GM12878 (cell line): ENCODE measurements at regions not wholly inside any gene's neighbourhood (a gene's known extent, or its start where the extent isn't known, plus 50 kb on each side); places are given as distances from the start of the nearest gene placed in this dataset.

Experiments
- IKZF1 ChIP-seq: fragments of 450-650 bp; conservative IDR thresholded peaks from 2 replicates; pipeline ENCODE4 v1.6.1; 2017; ENCODE audit warnings: antibody characterized with exemption, mild to moderate bottlenecking
- NFXL1 ChIP-seq: fragments of 450-650 bp; IDR thresholded peaks from 2 replicates; pipeline ENCODE4 v1.6.1; 2017; ENCODE audit warnings: antibody characterized with exemption, mild to moderate bottlenecking, borderline replicate concordance
- POLR2AphosphoS5 ChIP-seq: IDR thresholded peaks from 2 replicates; pipeline ENCODE4 v1.6.1; 2011; ENCODE audit warnings: mild to moderate bottlenecking, low read length, inconsistent platforms
- RELA ChIP-seq: fragments of 450-650 bp; IDR thresholded peaks from 2 replicates; pipeline ENCODE4 v1.8.0; 2014; ENCODE audit warnings: borderline replicate concordance; ENCODE audit not compliant: partially characterized antibody
- TCF3 ChIP-seq: IDR thresholded peaks from 2 replicates; pipeline ENCODE4 v1.6.1; 2012; ENCODE audit warnings: low read depth, mild to moderate bottlenecking, low read length, borderline replicate concordance; ENCODE audit not compliant: insufficient read depth
- TF ChIP-seq, protein P1 (sequence below): fragments of 450-650 bp; IDR thresholded peaks from 2 replicates; pipeline ENCODE4 v1.6.1; 2017; ENCODE audit warnings: mild to moderate bottlenecking
- TF ChIP-seq, protein P2 (sequence below), 3 experiments: IDR thresholded peaks in 2 of 3; conservative IDR thresholded peaks in 1 of 3; 2 replicates each; pipeline ENCODE4 v1.5.1; 2011; ENCODE audit warnings: low read depth in 3 of 3, low read length in 3 of 3, mild to moderate bottlenecking in 3 of 3, control low read depth in 2 of 3, moderate library complexity in 2 of 3, inconsistent platforms in 1 of 3, mixed read lengths in 1 of 3; ENCODE audit not compliant: control insufficient read depth in 2 of 3, insufficient read depth in 1 of 3; ENCODE audit errors: extremely low read depth in 1 of 3

DNA sequence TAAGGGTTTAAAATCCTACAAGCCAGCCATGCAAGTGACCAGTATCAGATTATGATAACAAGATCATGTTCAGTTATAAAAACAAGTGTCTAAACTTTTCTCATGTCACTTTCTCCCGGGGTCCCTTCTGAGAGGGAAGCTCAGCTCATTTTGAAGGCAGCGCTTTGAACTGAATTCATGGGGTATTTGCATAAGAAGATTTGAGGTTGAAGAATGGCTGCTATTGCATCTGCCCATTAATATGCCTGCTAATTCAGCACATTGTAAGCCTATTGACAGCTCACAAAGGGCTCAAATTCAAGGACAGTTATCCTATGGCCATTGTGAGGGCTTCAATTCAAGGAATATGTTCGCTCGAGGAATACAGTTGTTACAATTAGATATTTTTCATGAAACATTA is 290.2 kb upstream of the IRX3 start:
- TF ChIP-seq, protein P1, sequence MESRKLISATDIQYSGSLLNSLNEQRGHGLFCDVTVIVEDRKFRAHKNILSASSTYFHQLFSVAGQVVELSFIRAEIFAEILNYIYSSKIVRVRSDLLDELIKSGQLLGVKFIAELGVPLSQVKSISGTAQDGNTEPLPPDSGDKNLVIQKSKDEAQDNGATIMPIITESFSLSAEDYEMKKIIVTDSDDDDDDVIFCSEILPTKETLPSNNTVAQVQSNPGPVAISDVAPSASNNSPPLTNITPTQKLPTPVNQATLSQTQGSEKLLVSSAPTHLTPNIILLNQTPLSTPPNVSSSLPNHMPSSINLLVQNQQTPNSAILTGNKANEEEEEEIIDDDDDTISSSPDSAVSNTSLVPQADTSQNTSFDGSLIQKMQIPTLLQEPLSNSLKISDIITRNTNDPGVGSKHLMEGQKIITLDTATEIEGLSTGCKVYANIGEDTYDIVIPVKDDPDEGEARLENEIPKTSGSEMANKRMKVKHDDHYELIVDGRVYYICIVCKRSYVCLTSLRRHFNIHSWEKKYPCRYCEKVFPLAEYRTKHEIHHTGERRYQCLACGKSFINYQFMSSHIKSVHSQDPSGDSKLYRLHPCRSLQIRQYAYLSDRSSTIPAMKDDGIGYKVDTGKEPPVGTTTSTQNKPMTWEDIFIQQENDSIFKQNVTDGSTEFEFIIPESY = no peak
- no peak for TF ChIP-seq POLR2AphosphoS5
- no peak for TF ChIP-seq TCF3
- TF ChIP-seq IKZF1 = no peak
- no peak for TF ChIP-seq RELA
- no peak for TF ChIP-seq NFXL1
- TF ChIP-seq, protein P2, sequence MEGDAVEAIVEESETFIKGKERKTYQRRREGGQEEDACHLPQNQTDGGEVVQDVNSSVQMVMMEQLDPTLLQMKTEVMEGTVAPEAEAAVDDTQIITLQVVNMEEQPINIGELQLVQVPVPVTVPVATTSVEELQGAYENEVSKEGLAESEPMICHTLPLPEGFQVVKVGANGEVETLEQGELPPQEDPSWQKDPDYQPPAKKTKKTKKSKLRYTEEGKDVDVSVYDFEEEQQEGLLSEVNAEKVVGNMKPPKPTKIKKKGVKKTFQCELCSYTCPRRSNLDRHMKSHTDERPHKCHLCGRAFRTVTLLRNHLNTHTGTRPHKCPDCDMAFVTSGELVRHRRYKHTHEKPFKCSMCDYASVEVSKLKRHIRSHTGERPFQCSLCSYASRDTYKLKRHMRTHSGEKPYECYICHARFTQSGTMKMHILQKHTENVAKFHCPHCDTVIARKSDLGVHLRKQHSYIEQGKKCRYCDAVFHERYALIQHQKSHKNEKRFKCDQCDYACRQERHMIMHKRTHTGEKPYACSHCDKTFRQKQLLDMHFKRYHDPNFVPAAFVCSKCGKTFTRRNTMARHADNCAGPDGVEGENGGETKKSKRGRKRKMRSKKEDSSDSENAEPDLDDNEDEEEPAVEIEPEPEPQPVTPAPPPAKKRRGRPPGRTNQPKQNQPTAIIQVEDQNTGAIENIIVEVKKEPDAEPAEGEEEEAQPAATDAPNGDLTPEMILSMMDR (IDR thresholded peaks at IDR 0.05 in 2 of 3, conservative IDR thresholded peaks at IDR 0.05 in 1 of 3; ENCODE audit: control insufficient read depth in 2 of 3, extremely low read depth in 1 of 3, insufficient read depth in 1 of 3, low read depth in 3 of 3, low read length in 3 of 3) = no peak
